ENCODE measurements at regions not wholly inside any gene's neighbourhood (a gene's known extent, or its start where the extent isn't known, plus 50 kb on each side); places are given as distances from the start of the nearest gene placed in this dataset.

DNA sequence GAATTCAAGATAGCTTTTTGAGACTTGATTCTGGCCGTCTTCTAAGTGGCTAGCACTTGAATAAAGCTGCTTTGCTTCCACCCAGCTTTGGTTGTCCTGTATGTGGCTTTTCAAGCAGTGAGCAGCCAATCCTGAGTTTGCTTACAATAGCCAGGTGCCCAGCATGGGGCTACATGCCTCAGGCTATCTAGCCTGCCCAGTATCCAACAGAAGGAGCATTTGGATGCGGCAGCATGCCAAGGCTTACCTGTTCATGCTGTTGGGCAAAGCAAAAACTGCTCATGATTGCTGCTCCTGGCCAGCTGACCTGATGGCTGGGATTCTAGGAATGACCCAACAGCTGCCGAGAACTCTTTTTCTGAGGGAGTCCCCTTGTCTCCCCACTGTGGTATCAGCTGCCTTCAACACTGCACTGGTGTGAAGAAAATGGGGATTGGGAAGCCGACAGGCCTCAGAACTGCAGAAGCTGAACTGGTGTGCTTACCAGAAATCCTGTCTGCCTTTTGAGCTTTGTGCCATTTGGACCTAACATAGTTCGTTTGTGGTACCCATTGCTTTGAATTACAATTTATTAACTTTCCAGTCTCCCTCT is 618.9 kb upstream of the IGFBP3 start:
- TF ChIP-seq EZH2phosphoT487 (IDR thresholded peaks at IDR 0.05; ENCODE audit: borderline replicate concordance, low read depth, low read length) = no peak
- TF ChIP-seq, protein P1, sequence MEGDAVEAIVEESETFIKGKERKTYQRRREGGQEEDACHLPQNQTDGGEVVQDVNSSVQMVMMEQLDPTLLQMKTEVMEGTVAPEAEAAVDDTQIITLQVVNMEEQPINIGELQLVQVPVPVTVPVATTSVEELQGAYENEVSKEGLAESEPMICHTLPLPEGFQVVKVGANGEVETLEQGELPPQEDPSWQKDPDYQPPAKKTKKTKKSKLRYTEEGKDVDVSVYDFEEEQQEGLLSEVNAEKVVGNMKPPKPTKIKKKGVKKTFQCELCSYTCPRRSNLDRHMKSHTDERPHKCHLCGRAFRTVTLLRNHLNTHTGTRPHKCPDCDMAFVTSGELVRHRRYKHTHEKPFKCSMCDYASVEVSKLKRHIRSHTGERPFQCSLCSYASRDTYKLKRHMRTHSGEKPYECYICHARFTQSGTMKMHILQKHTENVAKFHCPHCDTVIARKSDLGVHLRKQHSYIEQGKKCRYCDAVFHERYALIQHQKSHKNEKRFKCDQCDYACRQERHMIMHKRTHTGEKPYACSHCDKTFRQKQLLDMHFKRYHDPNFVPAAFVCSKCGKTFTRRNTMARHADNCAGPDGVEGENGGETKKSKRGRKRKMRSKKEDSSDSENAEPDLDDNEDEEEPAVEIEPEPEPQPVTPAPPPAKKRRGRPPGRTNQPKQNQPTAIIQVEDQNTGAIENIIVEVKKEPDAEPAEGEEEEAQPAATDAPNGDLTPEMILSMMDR (conservative IDR thresholded peaks at IDR 0.05; ENCODE audit: low read length) = no peak
